ENCODE measurements at regions not wholly inside any gene's neighbourhood (a gene's known extent, or its start where the extent isn't known, plus 50 kb on each side); places are given as distances from the start of the nearest gene placed in this dataset.
"Not testable (repeated sequence)": the region's sequence is repeated elsewhere in the genome, so short reads cannot be mapped to it uniquely, and the experiment has no call there.

DNA sequence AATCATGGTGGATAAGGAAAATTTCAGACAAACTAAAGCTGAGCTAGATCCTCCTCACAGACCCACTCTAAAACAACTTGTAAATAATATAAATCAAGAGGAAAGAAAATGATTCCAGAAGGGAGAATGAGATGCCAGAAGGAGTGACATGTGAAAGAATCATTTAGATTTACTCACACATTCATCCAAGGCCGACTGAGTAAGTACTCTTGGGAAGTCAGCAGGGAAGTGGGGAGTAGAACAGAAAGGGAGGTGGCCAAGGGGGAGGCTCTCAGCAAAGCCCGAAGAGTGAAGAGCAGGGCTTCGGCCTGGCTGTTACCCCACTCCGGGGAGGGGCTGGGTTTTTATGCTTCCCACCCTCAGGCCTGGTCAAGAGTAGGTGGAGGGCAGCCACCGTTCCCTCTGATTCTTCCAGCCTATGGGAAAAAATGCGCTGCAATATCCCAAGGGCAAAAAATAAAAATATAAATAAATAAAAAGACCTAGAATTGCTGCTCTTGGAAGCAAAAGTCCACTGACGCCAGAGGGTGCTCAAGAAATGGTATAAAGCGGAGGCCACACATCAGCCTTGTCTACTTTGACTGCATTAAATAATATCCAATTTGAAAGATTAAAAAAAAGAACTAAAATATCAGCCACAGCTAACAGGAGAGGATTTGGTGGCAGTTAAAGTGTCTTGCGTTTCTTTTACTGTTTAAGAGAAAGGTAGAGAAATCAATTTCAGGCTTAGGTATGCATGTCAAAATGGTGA lies 110.2 kb upstream of the COL5A1 start:
- DNase-seq = no peak

- DNase-seq = no peak
Observed at GRCh38 chr9:134532084-134532483, 109.5 kb upstream of the COL5A1 start.

DNA sequence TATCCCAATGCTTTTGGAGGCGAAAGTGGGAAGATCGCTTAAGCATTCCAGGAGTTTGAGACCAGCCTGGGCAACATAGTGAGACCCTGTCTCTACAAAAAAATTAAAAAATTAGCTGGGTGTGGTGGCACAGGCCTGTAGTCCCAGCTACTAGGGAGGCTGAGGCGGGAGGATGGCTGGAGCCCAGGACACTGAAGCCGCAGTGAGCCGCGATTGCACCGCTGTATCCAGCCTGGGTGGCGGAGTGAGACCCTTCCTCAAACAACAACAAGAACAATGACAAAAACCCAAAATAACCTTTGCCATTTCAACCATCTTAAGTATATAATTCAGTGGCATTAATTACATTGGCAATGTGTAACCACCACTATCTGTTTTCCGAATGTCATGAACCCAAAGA lies 108.9 kb upstream of the COL5A1 start:
- not testable (repeated sequence) for DNase-seq

- no peak for DNase-seq
Observed at GRCh38 chr9:134533850-134534588, 107.6 kb upstream of the COL5A1 start.

DNA sequence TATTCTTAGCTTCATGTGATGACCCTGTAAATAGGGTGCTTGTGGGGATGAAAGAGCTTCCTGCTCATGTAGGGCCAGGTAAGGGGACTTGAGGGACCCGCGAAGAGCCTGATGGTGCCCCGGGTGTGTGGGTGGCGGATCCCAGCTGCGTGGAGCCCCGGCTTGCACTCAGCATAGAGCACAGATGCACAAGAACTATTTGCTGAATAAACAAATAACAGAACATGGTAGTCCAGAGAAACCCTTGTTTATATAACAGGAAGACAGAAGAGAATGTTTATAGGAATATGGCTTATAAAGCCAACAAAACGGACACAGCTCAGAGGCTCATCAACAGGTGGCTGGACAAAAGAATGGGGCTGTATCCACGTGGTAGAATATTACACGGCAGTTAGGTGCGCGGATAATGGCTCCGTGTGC lies 106.9 kb upstream of the COL5A1 start:
- no peak for DNase-seq

DNA sequence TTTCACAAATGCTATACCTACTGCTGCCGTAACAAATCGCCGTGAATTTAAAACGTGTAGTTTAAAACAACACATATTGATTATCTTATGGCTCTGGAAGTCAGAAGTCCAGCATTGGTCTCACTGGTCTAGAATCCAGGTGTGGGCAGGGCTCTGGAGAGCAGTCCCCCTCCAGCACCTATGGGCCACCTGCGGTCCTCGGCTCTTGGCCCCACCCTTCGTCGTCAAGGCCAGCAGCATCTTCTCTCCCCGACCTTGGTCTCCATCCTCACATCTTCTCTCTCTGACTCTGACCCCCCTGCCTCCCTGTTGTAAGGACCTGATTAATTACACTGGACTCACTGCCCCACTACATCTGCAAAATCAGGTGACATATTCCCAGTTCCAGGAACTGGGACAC lies 106.4 kb upstream of the COL5A1 start:
- DNase-seq = no peak

GRCh38 chr9:134536101-134536900 lies 105.3 kb upstream of the COL5A1 start:
- DNase-seq = no peak

GRCh38 chr9:134536931-134537330 lies 104.7 kb upstream of the COL5A1 start:
- no peak for DNase-seq

GRCh38 chr9:134537951-134538641 lies 103.5 kb upstream of the COL5A1 start:
- no peak for DNase-seq

- DNase-seq = no peak
Observed at GRCh38 chr9:134538856-134539566, 102.6 kb upstream of the COL5A1 start.

GRCh38 chr9:134539586-134540194 lies 101.9 kb upstream of the COL5A1 start:
- DNase-seq = no peak

GRCh38 chr9:134540276-134541096 lies 101.1 kb upstream of the COL5A1 start:
- DNase-seq = no peak

DNA sequence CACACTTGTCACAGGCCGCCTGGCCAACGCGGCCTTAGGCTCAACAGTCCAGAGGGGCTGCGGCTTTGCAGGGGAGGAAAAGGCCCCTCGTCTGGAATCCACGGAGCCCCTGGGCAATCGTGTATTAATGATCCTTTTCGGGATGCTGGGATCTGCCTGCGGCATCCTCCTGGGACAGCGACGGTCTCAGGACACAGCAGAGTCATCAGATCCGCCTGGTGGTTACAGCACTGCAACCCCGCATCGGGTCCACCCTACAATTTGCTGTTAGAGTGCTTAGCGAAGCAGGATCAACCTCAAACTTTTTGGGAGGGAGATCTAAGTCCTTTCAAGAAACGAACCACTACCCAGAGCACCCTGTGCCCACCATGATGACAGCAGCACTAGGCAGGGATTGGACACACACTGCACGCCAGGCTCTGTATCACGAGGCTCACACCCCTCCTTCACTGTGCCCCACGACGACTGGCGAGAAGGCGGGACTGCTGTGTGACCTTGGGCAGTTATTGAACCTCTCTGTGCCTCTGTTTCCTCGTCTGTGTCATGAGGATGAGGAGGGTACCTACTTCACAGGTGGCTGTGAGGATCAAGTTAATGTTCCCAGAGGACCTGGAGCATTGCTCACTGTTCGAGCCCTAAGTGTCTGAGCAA lies 100.4 kb upstream of the COL5A1 start:
- DNase-seq = no peak

DNA sequence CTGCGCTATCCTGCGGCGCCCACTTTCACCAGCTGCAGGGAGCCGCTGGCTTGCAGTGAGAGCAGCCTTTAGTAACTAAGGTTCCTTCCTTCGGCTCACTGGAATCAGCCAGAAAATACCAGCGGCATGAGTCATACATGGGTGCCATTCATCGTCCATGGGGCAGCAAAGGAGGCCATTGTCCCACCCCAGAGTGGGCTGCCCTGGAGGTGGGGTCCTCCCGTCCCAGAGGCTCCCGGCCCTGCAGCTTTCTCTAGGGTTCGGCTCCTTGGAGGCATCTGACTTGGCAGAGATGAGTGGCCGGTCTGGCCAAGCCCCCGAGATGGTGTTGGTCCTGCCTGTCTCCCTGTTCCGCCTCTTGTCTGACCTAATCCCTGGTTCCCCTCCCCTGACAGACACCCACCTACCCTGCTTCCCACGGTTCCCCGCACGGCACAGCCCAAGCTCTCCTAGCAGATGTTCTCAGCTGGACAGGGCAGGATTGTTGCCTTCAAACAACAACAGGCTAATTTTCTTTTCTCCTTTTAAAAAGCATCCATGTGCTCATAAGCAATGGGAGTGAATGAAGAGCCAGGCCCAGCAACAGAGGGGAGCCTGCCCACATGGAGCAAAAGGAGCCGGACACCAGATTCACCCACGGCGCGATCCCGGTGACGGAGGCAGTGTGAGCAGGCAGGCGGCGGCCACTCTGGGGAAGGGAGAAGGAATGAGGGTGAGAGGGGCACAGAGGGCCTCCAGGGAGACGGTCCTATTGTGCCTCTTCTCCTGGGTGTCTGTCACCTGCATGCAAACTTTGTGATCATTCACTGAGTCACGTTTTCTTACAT lies 97.0 kb upstream of the COL5A1 start:
- no peak for DNase-seq

- no peak for DNase-seq
Observed at GRCh38 chr9:134545215-134545542, 96.4 kb upstream of the COL5A1 start.

GRCh38 chr9:134545543-134546245 lies 95.9 kb upstream of the COL5A1 start:
- DNase-seq = no peak

GRCh38 chr9:134546246-134546731 lies 95.3 kb upstream of the COL5A1 start:
- DNase-seq = no peak

DNA sequence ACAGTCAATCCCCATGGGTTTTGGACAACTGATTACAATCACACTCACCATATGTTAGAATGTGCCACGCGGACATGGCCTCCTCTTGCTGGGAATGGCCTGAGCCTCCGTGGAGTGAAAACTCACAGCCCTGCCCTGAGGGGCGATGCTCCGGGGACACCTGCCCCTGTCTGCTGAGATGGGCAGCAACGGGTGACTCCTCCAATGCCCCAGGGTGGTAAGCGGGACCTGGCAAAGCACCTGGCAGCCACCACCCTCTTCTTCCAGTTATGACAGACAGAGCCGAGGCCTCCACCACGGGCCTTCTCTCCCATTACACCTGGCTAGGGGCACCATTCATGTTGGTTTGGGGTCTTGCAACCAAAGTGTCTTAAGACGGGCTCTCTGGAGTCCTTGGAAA lies 94.9 kb upstream of the COL5A1 start:
- DNase-seq = no peak
